GM19397 (cell line): ENCODE measurements at regions not wholly inside any gene's neighbourhood (a gene's known extent, or its start where the extent isn't known, plus 50 kb on each side); places are given as distances from the start of the nearest gene placed in this dataset.
"Not testable (repeated sequence)": the region's sequence is repeated elsewhere in the genome, so short reads cannot be mapped to it uniquely, and the experiment has no call there.

Source experiments
- ATAC-seq: cut with Tn5 transposase; IDR thresholded peaks from one replicate; pipeline ENCODE4 v1.9.1; 2021; ENCODE audit warnings: mild to moderate bottlenecking, moderate library complexity; ENCODE audit not compliant: unreplicated experiment

- ATAC-seq = no peak
Observed at GRCh38 chr3:76311941-76312340, 526.6 kb upstream of the ZNF717 start.

DNA sequence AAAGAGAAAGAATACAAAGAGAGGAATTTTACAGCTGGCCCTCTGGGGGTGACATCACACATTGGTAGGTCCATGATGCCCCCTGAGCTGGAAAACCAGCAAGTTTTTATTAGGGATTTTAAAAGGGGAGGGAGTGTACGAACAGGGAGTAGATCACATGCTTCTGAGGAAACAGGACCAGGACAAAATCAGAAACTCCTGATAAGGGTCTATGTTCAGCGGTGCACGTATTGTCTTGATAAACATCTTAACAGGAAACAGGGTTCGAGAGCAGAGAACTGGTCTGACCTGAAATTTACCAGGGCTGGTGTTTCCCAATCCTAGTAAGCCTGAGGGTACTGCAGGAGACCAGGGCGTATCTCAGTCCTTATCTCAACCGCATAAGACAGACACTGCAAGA lies 530.6 kb upstream of the ZNF717 start:
- ATAC-seq = not testable (repeated sequence)

DNA sequence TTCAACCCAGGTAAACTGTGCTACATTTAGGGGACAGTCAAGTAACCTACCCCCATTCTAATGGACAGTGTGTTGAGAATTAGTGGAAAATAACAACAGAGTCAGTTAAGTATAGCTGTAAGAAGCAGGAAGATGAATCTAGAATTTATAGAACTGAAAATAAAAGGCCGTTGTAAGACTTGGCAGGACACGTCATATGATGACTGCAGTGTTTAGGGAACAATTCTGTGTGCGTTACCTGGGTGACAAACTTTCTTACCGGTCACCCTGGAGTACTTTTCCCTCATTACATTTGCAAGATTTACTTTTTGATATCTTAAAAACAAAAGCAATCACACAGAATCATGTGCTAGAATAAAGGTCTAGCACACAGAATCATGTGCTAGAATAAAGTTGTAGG lies 536.3 kb upstream of the ZNF717 start:
- ATAC-seq = no peak

- no peak for ATAC-seq
Observed at GRCh38 chr3:76324101-76324500, 538.8 kb upstream of the ZNF717 start.

DNA sequence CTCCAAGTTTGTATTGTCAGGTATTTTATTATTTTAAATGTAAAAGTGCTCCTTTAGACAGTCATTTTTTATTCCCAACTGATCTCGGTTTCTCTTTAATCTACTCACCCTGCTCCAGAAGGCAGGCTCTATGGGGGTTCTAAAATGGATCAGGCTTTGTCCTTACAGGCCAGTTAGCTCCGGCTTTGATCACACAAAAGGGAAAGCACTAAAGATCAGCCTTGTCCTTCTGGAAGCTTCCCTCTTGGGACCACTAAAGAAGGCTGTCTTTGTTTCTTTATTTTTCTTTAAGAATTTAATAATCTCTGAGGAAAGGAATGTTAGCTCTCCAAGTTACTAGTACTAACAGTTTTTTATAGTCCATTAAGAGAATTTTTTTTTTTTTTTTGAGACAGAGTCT lies 560.5 kb upstream of the ZNF717 start:
- no peak for ATAC-seq

DNA sequence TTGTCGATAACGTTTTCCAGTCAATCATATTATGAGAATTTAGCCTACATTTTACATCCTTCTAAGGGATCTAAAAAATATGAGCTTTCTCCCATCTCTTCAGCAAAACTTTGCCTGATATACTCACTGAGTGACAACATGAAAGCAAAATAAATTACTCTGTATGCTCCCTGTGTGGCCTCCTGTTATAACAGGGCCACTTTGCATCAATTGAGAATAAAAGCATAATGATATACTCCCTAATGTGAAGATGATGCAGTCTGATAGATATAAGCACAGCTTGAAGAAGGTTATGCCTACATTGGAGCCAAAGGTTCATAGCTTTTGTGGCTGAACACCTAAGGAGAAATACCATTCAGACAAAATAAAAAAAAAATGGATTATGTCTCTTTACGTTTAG lies 561.3 kb upstream of the ZNF717 start:
- no peak for ATAC-seq

DNA sequence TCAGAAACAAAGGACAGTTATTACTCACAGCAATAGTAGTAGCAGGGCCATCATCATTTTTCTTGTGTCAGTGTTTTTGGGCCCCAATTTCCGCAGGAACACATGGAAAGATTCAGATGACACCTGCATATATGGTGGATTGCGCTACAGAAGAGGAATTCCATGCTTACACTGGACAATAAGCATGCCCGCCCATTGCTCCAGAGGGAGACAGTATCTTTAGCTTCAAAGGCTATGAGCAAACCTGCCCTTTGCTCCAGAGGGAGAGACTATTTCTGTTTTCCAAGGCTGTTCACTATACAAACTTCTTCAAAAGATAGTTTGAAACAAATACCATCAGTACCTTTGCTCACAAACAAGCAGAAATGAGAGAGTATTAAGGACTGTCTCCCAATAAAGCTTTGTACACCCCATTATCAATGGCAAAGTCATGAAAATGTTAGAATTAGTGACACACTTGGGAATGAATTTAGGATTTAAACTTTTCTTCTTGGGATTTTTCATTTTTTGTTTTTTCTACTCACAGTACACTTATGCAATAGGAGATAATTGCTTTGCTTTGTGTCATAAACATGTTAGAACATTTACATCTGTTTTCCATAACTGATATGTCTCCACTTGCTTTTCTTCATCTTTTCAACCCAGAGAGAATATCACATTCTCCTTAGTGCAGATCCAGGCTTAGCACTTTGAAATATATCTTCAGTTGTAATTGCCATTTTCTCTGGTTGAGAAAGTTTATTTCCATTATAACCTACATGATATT lies 564.5 kb upstream of the ZNF717 start:
- no peak for ATAC-seq

DNA sequence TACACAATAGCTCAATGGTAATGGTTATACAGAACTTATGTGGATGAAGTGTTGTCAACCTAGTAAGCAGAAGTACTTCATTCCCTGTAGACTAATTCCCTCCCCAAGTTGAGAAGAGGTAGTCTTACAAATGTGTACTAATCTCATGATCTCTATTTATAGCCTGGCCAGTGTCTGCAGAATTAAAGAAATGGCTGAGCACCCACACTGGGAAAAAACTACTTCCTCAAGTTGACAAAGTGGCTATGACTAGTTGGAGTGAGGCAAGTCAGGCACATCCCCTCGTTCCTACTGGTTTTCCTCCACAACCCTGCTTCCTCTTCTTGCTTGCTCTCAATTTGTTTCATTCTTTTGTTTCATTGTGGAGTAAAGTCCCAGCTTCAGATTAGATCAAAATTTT lies 566.7 kb upstream of the ZNF717 start:
- ATAC-seq = no peak

- no peak for ATAC-seq
Observed at GRCh38 chr3:76352511-76353284, 567.3 kb upstream of the ZNF717 start.

- ATAC-seq = no peak
Observed at GRCh38 chr3:76353683-76354082, 568.3 kb upstream of the ZNF717 start.

DNA sequence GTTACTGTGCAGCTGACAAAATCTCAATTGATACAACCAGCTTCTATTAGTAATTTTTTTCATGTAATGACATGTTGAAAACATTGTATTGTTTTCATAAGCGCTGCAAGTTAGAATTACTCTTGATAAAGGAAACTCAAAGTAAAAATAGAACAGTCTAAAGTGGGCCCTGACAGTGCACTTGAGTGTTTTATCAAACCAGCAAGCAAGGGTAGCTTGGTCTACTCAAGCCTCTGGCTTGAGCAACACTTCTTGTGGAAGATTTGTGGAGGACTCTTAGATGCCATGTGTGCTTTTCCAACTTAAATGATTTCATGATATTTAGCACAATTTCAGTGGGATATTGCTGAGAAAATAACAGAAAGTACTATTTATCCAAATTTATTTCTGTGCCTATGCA lies 575.7 kb upstream of the ZNF717 start:
- no peak for ATAC-seq

- no peak for ATAC-seq
Observed at GRCh38 chr3:76362643-76363042, 577.3 kb upstream of the ZNF717 start.

DNA sequence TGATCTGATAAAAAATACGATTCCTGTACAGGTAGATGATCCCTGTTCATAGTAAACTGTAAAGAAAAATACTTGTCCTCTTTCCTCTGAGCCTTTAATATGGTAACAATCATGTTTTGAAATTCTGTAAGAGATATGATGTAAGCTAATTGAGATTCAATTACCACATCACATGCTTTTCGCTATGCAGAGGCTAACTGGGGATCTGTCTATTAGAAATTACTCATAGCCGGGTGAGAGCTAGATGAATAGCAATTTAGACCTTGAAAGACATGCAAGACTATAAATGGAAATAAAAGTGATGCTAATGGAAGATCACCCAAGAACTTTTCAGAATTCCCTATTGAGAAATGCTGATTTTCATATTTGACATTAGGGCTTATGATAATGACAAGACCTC lies 579.9 kb upstream of the ZNF717 start:
- no peak for ATAC-seq

DNA sequence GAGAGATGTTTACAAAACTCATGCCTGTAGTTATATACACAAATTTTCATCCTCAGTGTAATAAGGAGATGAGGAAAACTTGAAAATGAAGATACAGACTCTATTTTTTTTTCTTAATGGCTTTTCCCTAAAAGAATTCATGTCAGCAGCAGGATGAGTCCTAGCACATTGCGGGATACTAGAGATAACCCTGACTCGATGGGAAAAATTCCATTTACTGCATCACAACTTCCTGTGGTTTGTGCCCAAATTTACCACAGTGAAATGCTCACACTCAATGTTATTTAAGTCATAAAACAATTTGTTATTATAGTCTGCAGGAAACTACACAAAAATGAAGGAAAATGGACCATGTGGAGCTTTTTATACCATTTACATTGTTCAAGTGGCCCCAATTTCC lies 581.9 kb upstream of the ZNF717 start:
- ATAC-seq = no peak

DNA sequence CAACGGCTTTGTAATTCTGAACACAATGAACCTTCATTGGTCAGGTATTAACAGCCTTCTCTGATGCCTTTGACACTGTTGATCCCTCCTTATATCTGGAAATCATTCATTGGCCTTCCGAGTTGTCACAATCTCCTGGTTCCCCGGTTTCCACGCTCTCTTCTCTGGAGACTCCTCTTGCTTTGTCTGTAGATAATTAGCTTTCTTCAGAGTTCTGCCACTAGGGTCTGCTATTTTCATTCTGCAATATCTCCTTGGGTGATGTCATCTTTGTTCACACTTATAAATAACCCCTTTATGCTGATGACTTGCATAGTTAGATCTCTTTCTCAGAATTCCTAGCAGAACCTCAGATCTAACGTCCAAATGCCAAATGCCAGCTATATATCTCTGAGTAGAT lies 583.8 kb upstream of the ZNF717 start:
- ATAC-seq = no peak

DNA sequence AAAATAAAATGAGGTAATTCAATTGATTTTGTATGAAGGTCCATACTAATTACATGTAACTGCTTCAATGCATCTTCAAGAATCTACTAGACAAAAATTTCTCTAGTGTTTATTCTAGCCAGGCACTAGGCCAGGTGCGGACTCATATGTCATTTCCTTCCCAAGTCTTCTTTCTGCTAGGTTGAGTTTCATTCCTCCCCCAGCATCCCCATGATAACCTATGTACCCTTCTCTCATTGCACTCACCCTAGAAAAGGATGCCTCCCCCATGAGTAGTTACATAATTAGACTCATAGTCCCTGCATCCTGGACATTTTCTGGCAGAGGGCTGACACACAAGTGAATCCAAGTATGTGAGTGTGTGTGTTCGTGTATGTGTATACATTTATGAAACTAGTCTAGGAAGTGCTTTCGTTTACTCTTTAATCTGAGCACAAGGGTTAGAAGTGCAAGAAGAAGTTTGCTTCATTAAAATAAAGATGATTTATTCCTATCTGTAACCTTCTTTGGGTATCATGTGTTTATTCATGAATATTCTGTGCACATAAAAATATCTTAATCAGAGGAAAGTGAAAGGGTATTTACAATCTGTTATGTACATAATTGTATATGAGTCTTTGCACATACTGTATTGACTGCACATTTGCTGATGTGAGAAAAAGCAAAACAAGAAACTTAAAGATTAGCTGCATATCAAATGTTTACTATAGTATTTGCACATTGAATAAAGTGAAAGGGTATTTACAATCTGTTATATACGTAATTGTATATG lies 585.6 kb upstream of the ZNF717 start:
- no peak for ATAC-seq

GRCh38 chr3:76372497-76372896 lies 587.1 kb upstream of the ZNF717 start:
- no peak for ATAC-seq

DNA sequence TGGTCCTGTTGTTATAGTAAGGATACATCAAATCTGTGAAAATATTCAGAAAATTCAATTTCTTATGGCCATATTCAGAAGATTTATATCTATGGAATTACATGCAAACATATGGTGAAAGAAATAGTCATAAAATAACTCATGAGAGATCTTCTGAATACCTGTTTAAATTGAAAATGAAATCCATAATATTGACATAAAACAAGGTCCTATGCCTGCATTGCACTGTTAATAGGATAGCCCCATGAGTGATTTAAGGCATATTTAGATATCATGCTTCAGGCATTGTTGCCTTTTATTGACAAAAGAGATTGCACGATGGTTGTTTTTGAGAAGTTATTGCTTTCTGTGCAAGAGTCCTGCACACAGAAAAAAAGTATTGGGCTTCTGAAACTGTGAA lies 591.7 kb upstream of the ZNF717 start:
- ATAC-seq = no peak

- ATAC-seq = no peak
Observed at GRCh38 chr3:76378789-76379188, 593.4 kb upstream of the ZNF717 start.

DNA sequence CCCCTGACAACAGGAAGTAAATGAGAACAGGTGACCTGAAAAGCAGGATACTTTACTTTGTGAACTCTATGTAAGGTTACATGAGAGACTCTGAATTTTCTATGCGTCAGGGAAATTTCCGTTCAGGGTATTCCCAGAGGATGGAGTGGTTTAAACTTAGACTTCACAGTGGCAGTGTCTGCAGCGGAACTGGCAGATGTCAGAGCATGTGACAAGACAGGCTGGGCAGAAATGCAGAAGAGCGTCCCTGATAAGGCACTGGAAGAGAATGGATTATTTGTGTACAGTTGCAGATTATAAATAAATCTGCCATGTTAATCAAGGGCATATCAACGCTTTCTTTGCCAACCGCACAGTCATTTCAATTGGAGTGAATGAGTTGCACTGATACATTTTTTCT lies 598.4 kb upstream of the ZNF717 start:
- ATAC-seq = no peak

GRCh38 chr3:76387000-76387399 lies 601.7 kb upstream of the ZNF717 start:
- no peak for ATAC-seq

DNA sequence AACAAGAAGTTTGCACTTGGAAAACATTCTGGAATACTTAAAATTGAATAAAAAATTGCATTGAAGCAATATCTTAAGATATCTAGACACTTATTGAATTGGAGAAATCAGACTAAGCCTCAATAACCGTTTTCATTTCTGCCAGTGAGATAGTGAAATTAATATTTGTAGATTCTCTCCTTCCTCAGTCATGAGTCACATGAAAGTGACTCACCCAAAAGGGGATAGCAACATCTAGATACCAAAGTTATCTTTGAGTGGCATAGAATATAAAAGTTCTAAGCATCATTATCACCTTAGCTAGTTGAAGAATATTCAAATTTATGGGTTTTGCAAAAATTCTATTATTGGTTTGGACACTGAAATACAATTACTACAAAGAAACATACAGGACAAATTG lies 614.8 kb upstream of the ZNF717 start:
- ATAC-seq = no peak
